ENCODE measurements at regions not wholly inside any gene's neighbourhood (a gene's known extent, or its start where the extent isn't known, plus 50 kb on each side); places are given as distances from the start of the nearest gene placed in this dataset.

DNA sequence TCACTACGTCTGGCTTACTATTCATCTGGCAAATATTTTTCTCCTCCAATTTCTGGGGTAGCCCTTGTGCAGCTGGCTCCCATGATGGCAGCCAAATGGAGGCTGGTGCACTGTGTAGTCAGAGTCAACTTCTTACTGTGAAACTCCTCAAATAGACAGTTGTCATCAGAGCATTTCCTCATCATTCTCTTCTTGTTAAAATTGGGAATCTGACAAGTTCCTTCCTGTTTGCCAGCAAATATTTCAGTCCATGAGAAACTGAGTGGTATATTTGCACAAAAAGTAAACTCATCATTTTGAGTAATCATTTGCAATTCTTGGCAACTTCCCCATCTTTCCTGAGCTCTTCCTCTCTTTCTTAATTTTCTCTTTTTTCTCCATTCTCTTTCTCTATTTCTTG is 394.9 kb upstream of the RGS17 start:
- no peak for TF ChIP-seq CTCF (conservative IDR thresholded peaks at IDR 0.05)
- TF ChIP-seq ZFX (IDR thresholded peaks at IDR 0.05): no peak
